ENCODE measurements at regions not wholly inside any gene's neighbourhood (a gene's known extent, or its start where the extent isn't known, plus 50 kb on each side); places are given as distances from the start of the nearest gene placed in this dataset.

GRCh38 chr1:221437171-221437570 is 304.7 kb downstream of the DUSP10 start:
- no peak for DNase-seq

DNA sequence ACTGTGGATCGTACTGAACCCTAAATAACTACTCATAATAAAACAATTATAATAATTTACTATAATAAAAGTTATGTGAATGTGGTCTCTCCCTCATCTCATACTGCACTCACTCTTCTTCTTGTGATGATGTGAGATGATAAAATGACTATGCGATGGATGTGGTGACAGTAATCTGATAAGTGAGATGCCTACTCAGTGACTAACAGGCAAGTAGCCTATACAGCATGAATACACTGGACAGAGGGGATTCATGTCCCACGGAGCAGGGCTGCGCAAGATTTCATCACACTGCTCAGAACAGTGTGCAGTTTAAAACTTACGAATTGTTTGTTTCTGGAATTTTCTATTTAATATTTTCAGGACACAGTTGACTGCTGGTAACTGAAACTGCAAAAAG is 304.0 kb downstream of the DUSP10 start:
- DNase-seq: peak; percentile 89

DNA sequence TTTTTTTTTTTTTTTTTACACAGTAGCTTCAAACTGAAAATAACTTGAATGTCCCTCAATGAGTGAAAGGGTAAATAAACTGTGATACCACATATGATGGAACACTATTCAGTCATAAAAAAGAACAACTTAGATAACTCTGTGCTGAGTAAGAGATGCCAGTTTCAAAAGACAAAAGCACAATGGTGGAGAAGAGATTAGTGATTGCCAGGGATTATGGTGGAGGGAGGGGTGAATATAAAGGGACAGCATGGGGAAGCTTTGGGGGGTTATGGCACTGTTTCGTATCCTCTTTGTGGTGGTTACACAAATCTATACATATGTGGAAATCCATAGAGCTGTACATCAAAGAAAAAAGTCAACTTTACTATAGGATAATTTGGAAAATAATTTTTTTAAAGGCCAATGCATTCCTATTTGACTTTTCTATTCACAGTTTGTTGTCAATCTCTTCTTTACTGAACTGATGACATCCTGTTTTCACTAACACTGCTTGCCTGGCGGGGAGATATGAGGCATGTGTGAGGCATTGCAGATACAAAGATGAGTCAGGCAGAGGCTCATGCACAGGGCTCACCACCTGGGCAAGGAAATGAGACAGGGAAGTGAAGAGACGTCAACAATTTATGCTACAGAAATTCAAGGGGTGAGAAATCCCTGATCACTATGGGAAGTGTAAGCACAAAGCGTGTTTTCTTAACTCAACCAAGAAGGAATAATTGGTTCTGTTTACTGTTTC is 302.7 kb downstream of the DUSP10 start:
- peak; percentile 96 for DNase-seq

GRCh38 chr1:221439747-221440501 is 302.0 kb downstream of the DUSP10 start:
- peak; percentile 98 for DNase-seq

DNA sequence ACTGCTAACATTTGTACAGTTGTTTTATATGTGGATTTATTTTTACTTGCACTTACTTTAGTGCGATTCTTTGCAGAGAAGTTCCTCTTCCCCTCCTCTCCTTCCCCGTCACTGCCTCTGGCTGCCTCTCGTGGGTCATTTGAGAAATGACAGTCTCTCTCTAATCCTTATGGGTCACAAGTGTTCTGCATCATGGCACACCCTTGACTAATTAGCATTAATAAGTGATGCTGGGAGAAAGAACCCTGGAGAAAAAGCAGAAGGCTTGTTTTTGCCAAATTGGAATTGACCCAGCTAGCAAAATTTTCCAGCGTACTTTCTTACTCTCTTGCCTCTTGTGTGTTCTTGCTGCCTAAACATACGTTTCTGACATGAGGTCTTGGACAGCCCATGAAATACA is 301.2 kb downstream of the DUSP10 start:
- peak; percentile 35 for DNase-seq

DNA sequence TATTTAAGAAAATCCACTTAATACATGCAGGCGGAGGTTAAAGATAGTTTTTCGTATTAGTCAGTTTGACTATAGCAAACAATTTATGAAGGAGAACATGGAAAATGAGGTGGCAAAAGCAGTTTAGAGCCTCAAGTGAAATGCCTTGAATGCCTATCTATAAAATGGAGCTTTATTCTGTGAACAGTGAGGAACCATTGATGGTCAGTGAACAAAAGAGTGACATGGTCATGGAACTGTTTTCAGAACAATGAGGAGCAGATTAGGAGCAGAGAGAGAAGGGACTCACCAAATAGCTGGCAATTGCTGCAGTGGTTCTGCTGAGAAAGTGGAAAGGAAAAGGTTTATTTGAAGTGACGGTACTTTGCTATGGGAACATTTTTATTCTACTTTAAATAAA is 299.8 kb downstream of the DUSP10 start:
- DNase-seq: no peak

GRCh38 chr1:221444346-221444745 is 297.5 kb downstream of the DUSP10 start:
- DNase-seq: peak; percentile 39

DNA sequence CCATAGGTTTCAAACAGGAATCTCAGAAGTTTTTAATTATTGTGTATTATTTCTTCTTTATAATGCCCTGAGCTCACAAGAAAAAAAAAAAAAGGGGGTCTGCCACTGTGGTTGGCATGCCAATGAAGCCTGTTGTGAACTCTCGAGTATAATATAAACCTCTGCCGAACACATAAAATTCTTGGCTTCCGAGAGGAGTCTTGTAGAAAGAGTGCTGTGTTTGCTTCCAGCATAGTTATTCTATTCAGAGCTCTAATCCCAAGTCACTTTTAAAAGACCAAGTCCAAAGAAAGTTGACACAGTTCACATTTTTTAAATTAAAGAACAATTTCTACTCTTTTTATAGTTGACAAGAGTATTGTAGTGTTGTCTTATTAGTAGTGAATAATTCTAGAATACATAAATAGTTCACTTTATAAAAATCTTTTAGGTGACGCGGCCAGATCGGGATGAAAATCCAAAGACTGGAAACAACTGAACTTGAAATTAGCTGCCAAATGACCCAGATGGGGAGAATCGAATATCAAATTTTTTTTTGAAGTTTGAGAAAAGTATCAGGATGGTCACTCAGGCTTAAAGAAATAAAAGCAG is 293.2 kb downstream of the DUSP10 start:
- DNase-seq: no peak

DNA sequence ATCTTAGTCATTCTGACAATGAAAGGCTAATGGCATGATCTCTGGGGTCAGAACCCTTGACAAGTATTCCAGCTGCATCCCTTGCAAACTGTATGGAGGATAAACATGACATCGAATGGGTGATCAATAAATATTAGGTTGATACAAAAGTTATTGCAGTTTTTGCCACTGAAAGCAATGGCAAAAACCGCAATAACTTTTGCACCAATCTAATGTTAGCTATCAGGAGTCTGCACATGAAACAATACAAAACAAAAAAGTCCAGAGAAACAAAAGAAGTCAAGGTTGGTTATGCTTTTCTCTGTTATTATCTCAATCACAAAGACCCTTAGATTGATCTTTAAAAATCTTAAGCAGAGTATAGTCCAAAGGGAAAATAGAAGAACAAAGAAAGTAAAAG is 292.7 kb downstream of the DUSP10 start:
- no peak for DNase-seq

GRCh38 chr1:221449801-221450470 is 292.0 kb downstream of the DUSP10 start:
- DNase-seq: peak; percentile 73

DNA sequence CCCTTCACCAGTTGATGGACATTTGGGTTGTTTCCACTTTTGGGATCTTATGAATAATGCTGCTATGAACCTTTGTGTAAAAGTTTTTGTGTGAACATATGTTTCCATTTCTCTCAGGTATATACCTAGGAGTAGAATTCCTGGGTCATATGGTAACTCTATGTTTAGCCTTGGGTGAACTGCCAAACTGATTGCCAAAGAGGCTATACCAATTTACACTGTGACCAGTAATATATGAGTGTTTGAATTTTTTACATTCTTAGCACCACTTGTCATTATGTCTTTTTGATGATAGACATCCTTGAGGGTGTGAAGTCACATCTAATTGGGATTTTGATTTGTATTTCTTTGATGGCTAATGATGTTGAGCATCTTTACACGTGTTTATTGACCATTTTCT is 290.1 kb downstream of the DUSP10 start:
- peak; percentile 29 for DNase-seq

DNA sequence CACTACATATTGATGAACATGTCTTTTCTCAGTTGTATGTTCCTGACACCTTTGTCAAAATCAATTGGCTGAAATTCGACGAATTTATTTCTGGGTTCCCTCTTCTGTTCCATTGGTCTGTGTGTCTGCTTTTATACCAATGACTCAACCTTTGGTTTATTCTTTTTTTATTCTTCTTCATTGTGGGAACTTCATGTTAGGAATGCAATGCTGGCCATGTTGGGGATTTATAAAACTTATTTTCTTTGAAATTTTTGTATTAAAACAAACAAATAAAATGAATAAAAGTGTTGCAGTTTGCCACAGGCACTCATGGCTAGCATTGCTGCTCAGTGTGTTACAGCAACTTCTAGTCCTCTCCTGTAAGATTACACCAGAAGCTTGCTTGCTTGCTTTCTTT is 287.8 kb downstream of the DUSP10 start:
- no peak for DNase-seq

GRCh38 chr1:221456918-221457317 is 285.0 kb downstream of the DUSP10 start:
- DNase-seq: peak; percentile 48

- peak; percentile 38 for DNase-seq
These were observed 284.0 kb downstream of the DUSP10 start for GRCh38 chr1:221457685-221458446.

DNA sequence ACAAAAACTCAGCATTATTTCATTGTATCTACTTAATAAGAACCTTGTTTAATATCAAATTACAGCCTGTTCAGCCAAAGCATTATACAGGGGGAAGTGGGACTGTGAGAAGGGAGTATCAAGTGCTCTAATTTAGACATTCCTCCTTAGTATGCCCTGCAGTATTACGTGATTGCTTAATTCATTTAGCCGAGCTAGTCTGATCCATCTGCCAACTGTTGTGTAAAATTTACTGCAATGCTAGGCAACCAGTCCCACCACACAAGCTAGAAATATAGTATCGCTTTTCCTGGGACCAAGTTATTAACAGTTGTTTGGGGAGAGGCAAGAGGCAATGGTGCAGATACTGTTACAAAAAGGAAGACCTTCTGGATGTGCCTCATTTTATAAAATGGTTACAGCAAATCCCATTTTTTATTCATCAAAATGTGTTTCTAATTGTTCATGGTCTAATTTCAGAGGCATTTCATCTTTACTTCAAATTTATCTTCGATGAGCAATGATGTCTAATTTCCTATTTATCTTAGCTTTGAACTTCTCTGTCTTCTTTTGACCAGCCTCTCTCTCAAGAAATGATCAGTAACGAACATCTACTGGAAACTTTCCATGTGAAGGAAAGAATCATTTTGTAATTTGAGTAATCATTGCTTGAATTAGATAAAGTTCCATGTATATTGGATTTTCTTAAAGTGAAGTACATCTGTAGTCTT is 283.3 kb downstream of the DUSP10 start:
- peak; percentile 81 for DNase-seq

DNA sequence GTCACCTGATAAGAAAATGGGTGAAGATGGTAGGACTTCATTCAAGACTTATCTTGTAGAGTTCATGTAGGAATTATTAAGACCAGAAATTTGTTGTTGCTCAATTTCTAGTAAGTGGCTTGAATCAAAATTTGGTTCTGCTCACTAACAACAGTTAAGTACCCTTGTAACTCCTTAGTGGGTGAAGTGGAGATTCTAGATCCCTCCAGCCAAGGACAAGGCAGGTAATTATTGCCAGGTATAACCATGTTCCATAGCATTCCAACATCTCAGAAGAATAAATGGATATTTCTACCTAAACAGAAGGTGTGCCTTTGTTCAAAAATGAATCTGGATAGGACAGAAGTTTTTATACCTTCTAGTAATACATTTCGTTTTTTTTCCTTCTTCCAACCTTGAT is 282.3 kb downstream of the DUSP10 start:
- DNase-seq: no peak

- DNase-seq: no peak
These were observed 279.5 kb downstream of the DUSP10 start for GRCh38 chr1:221462345-221462744.

DNA sequence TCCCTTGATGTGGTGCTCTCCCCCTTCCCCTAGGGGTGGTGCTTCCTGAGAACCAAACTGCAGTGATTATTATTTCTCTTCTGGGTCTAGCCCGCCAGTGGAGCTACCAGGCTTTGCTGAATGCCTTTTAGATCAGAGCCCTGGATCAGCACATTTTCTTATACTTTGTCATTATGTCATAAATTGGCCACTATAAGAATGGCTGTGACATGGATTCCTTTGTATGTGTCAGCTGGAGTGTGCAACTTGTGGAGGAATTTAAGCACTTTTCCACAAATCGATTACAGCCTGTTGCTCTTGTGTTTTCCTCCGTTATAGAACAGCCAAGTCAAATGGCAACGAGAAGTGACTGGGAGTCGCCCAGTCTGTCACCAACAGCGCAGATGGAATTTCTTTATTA is 273.3 kb downstream of the DUSP10 start:
- peak; percentile 58 for DNase-seq

DNA sequence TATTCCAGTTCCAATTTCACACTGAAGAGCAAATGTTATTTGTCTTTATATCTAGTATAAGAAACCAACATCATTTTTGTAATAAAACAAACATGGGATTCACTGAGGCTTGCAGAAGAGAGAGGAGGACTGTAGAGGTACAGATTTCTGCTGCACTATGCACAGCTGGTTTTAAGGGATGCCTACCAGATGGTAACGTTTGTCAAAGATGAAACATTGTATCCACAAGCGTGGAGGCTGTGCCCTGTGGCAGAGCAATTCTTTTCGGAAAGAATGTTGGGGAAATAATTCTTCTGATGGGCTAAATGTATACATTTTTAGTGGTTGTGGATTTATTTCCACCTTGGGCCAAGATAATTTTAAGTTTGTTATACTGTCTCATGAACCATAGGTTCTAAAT is 272.4 kb downstream of the DUSP10 start:
- no peak for DNase-seq

- peak; percentile 44 for DNase-seq
These were observed 271.7 kb downstream of the DUSP10 start for GRCh38 chr1:221470000-221470698.

GRCh38 chr1:221473411-221473810 is 268.5 kb downstream of the DUSP10 start:
- DNase-seq: no peak

Measured in fibroblast of skin of right biceps (primary cell).